ENCODE measurements at regions not wholly inside any gene's neighbourhood (a gene's known extent, or its start where the extent isn't known, plus 50 kb on each side); places are given as distances from the start of the nearest gene placed in this dataset.
A peak's percentile ranks its signal among the peaks of the same experiment; 100 is the strongest.

GRCh38 chr11:95682552-95682951 lies 107.0 kb downstream of the FAM76B start:
- no peak overlapping the region for H3K27ac ChIP-seq
- intact Hi-C loops (cut with DNase I) = no loop called here

GRCh38 chr11:95680169-95680929 lies 109.2 kb downstream of the FAM76B start:
- H3K36me3 ChIP-seq = no peaks in the 10 kb centered on the region
- DNase-seq (no peak), ATAC-seq (peak; percentile 92)
- no peak overlapping the region for H3K4me3 ChIP-seq
- intact Hi-C loops (cut with DNase I) = no loop called here
- H3K27ac ChIP-seq = peak overlapping the region; percentile 68
- H3K27me3 ChIP-seq = no peaks in the 10 kb centered on the region
- H3K9me3 ChIP-seq = no peaks in the 10 kb centered on the region
- peaks cover 24% of the 10 kb centered on the region for H3K4me1 ChIP-seq
- TF ChIP-seq CTCF (IDR thresholded peaks at IDR 0.05) = no peak

More at GRCh38 chr11:95682552-95682951, 107.0 kb downstream of the FAM76B start:
- no peak overlapping the region for H3K4me3 ChIP-seq
- ATAC-seq (no peak), DNase-seq (no peak)
- no peaks in the 10 kb centered on the region for H3K27me3 ChIP-seq
- peaks cover 24% of the 10 kb centered on the region for H3K4me1 ChIP-seq
- no peak for TF ChIP-seq CTCF (IDR thresholded peaks at IDR 0.05)
- H3K36me3 ChIP-seq = no peaks in the 10 kb centered on the region
- no peaks in the 10 kb centered on the region for H3K9me3 ChIP-seq

- no peaks in the 10 kb centered on the region for H3K36me3 ChIP-seq
- intact Hi-C loops (cut with DNase I) = no loop called here
- no peak overlapping the region for H3K4me3 ChIP-seq
- no peaks in the 10 kb centered on the region for H3K9me3 ChIP-seq
- no peak for ATAC-seq
- H3K27me3 ChIP-seq = no peaks in the 10 kb centered on the region
- DNase-seq = no peak
- H3K4me1 ChIP-seq = peaks cover 24% of the 10 kb centered on the region
- no peak for TF ChIP-seq CTCF (IDR thresholded peaks at IDR 0.05)
- H3K27ac ChIP-seq = no peak overlapping the region
Observed at GRCh38 chr11:95678988-95679387, 110.6 kb downstream of the FAM76B start.

- no peaks in the 10 kb centered on the region for H3K36me3 ChIP-seq
- no peak overlapping the region for H3K27ac ChIP-seq
- ATAC-seq (no peak), DNase-seq (no peak)
- no peaks in the 10 kb centered on the region for H3K27me3 ChIP-seq
- intact Hi-C loops (cut with DNase I) = no loop called here
- H3K4me1 ChIP-seq = peaks cover 17% of the 10 kb centered on the region
- no peak overlapping the region for H3K4me3 ChIP-seq
- TF ChIP-seq CTCF (IDR thresholded peaks at IDR 0.05) = no peak
- H3K9me3 ChIP-seq = no peaks in the 10 kb centered on the region
Observed at GRCh38 chr11:95676308-95676707, 113.3 kb downstream of the FAM76B start.

- ATAC-seq = no peak
- no peak for DNase-seq
- intact Hi-C loops (cut with DNase I) = no loop called here
- no peak overlapping the region for H3K27ac ChIP-seq
- peaks cover 11% of the 10 kb centered on the region for H3K4me1 ChIP-seq
- H3K4me3 ChIP-seq = no peak overlapping the region
- no peaks in the 10 kb centered on the region for H3K9me3 ChIP-seq
- no peak for TF ChIP-seq CTCF (IDR thresholded peaks at IDR 0.05)
- no peaks in the 10 kb centered on the region for H3K36me3 ChIP-seq
- H3K27me3 ChIP-seq = no peaks in the 10 kb centered on the region
Observed at GRCh38 chr11:95675585-95675984, 114.0 kb downstream of the FAM76B start.

Data from upper lobe of right lung (tissue), 1 donor.